Fibroblast of pulmonary artery (primary cell): ENCODE measurements at regions not wholly inside any gene's neighbourhood (a gene's known extent, or its start where the extent isn't known, plus 50 kb on each side); places are given as distances from the start of the nearest gene placed in this dataset.

Source experiments
- DNase-seq: peaks from one replicate; pipeline ENCODE4 v3.0.0-alpha.2; 2010; ENCODE audit warnings: low read depth
- H3K4me3 ChIP-seq: replicated peaks from 2 replicates; pipeline ENCODE4 v1.5.1; 2011; ENCODE audit warnings: low read depth, mild to moderate bottlenecking, control low read depth, low read length, moderate library complexity
- TF ChIP-seq, protein P1 (sequence below): IDR thresholded peaks from 2 replicates; pipeline ENCODE4 v1.5.1; 2011; ENCODE audit warnings: mild to moderate bottlenecking, control low read depth, low read length, inconsistent platforms; ENCODE audit errors: missing control alignments

DNA sequence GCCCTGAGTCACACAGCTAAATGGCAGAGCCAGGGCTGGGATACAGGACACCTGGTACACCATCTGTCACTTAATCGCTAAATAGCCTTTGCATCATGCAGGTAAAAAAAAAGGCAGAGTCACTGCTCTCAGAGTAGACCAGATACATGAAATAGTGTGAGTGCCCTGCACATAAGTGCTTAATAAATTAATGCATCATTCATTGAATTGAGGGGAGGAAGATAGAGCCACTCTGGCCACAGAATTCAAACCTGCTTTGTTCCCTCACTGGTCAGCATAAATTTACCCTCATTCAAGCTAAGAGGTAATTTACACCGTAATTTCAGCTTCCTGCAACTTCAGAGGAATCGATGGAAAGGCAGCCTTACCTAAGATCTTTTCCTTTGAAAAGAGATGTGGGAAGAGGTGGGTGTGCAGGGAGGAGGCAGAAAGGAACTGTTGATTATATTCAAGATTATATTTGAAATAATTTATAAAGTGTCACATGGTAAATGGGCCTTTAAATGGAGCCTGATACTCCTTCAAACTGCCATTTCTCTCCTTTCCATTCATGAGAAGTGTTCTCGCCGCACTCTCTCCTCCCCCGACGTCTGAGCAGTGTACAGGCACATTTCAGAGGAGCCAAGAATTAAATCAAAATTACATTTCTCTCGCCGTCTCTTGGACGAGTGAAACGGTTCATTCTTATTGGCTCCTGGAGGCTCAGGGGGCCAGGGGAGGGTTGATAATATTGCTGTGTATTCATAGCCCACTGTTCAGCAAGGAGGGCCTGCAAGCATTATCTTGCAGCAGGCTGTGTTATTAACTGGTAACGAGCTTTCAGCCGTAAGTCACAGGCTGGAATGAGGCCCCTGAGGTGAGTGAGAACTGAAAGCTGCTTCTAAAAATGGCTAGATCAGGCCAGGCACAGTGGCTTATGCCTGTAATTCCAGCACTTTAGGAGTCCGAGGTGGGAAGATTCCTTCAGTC, 52.2 kb upstream of the HMGXB4 start:
- TF ChIP-seq, protein P1, sequence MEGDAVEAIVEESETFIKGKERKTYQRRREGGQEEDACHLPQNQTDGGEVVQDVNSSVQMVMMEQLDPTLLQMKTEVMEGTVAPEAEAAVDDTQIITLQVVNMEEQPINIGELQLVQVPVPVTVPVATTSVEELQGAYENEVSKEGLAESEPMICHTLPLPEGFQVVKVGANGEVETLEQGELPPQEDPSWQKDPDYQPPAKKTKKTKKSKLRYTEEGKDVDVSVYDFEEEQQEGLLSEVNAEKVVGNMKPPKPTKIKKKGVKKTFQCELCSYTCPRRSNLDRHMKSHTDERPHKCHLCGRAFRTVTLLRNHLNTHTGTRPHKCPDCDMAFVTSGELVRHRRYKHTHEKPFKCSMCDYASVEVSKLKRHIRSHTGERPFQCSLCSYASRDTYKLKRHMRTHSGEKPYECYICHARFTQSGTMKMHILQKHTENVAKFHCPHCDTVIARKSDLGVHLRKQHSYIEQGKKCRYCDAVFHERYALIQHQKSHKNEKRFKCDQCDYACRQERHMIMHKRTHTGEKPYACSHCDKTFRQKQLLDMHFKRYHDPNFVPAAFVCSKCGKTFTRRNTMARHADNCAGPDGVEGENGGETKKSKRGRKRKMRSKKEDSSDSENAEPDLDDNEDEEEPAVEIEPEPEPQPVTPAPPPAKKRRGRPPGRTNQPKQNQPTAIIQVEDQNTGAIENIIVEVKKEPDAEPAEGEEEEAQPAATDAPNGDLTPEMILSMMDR: no peak
- no peak overlapping the region for H3K4me3 ChIP-seq
- no peak for DNase-seq

DNA sequence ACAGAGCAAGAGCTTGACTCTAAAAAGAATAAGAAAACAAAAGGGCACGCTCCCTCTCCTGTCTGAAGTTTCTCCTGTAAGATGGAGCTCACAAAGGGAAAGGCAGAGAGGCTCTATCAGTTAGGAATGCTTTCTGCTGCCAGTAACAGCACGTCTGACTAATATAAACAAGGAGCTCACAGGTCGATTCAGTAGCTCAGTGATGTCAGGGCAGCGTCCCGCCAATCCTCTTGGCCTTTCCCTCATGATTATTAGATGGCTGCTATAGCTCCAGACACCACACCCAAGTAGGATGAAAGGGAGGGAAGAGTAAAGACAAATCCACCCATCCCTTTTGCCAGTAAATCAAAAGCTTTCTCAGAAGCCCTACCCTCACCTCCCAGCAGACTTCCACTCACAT, 51.3 kb upstream of the HMGXB4 start:
- no peak overlapping the region for H3K4me3 ChIP-seq
- DNase-seq: peak; percentile 29
- TF ChIP-seq, protein P1: no peak

DNA sequence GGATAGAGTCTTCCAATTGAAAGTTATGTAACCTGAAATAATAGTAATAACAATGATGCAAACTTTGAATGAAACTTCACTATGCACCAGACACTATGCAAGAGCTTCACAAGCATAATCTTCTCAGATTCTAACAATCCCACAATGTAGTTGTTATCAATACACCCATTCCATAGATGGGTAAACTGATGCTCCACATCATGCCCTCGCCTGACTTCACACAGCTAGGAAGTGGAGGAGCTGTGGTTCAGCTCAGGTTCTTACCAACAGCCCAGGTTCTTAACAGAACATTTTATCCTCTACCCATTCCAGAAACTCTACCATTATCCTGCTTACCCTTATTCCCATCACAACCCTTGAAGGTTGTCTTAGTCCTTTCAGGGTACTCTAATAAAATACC, 50.4 kb upstream of the HMGXB4 start:
- TF ChIP-seq, protein P1: no peak
- no peak overlapping the region for H3K4me3 ChIP-seq
- DNase-seq: no peak
